Stimulated activated effector memory CD8-positive, alpha-beta T cell treated with anti-CD3 and anti-CD28 coated beads, Interleukin-12 subunit alpha, Interleukin-12 subunit beta, amount 100 ng/mL, for 72 hours (primary cell): ENCODE measurements at regions not wholly inside any gene's neighbourhood (a gene's known extent, or its start where the extent isn't known, plus 50 kb on each side); places are given as distances from the start of the nearest gene placed in this dataset.

Source experiments
- ATAC-seq: fragments of 150-1000 bp; cut with Tn5 transposase; 2 replicates; pipeline ENCODE4 v1.10.0; 2021
- DNase-seq, 2 donors: peaks; one replicate each; pipeline ENCODE4 v3.0.0; 2021 to 2022; ENCODE audit warnings: low spot score in 2 of 2
- H3K27ac Mint-ChIP-seq: one replicate; pipeline ENCODE4 v1.8.0; 2022; ENCODE audit warnings: mild to moderate bottlenecking, mixed read lengths
- H3K36me3 Mint-ChIP-seq: one replicate; pipeline ENCODE4 v1.8.0; 2022; ENCODE audit warnings: mild to moderate bottlenecking, mixed read lengths
- H3K4me1 Mint-ChIP-seq: one replicate; pipeline ENCODE4 v1.8.0; 2022; ENCODE audit warnings: mixed read lengths
- H3K4me3 Mint-ChIP-seq: one replicate; pipeline ENCODE4 v1.8.0; 2022; ENCODE audit warnings: mild to moderate bottlenecking, mixed read lengths
- H3K9me3 Mint-ChIP-seq: one replicate; pipeline ENCODE4 v1.8.0; 2022; ENCODE audit warnings: mixed read lengths

GRCh38 chr14:62143245-62143644, 381.0 kb downstream of the SNAPC1 start:
- H3K4me3 Mint-ChIP-seq = no peak overlapping the region
- H3K9me3 Mint-ChIP-seq = peaks cover 7% of the 10 kb centered on the region
- H3K27ac Mint-ChIP-seq = no peak overlapping the region
- H3K36me3 Mint-ChIP-seq = no peaks in the 10 kb centered on the region
- H3K4me1 Mint-ChIP-seq = no peaks in the 10 kb centered on the region
- ATAC-seq (no peak), DNase-seq (no peak)

DNA sequence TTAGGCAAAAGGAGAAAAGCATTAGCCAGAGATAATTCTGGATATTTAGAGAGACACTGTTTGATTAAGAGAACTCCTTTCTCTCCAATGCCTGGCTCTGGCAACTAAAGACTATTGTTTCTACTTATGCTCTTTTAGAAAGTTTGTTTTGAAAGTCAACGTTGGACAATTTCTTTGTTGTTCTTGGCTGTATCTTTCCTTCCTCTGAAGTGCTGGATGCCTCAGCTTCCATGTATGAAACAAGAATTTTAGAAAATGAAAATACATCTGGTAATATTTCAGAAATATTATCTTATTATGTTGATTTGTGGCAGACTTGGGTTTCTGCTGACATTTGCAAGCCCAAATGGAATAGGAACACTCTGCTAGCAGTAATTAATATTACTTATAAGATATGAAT, 382.6 kb downstream of the SNAPC1 start:
- no peak overlapping the region for H3K27ac Mint-ChIP-seq
- H3K9me3 Mint-ChIP-seq = peaks cover 9% of the 10 kb centered on the region
- DNase-seq = no peak
- no peaks in the 10 kb centered on the region for H3K36me3 Mint-ChIP-seq
- no peak overlapping the region for H3K4me3 Mint-ChIP-seq
- no peak for ATAC-seq
- no peaks in the 10 kb centered on the region for H3K4me1 Mint-ChIP-seq

DNA sequence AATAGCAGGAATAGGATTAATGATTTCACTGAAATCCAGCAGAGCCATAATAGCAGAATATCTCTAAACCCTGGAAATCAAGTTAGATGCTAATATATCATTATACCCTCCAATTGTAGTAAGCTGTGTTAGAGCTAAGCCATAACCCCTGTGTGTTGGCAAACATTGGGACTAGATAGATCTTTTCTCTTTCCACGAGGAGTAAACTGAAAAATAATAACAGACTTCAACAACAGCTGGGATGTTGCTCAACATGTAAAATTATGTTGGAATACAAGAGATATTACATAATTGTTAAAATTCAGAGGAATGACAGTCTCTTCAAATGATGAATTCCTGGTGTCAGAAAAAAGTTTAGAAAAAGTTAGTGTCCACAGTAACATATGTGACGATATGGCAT, 383.8 kb downstream of the SNAPC1 start:
- no peak for DNase-seq
- no peak for ATAC-seq
- Mint-ChIP-seq H3K4me1 (no peaks in the 10 kb centered on the region), H3K4me3 (no peak overlapping the region), H3K27ac (no peak overlapping the region), H3K9me3 (peaks cover 9% of the 10 kb centered on the region), H3K36me3 (no peaks in the 10 kb centered on the region)

- no peaks in the 10 kb centered on the region for H3K36me3 Mint-ChIP-seq
- H3K4me1 Mint-ChIP-seq = no peaks in the 10 kb centered on the region
Observed at GRCh38 chr14:62156052-62156451, 393.8 kb downstream of the SNAPC1 start.

GRCh38 chr14:62158779-62159178, 396.6 kb downstream of the SNAPC1 start:
- Mint-ChIP-seq H3K27ac (no peak overlapping the region), H3K36me3 (no peaks in the 10 kb centered on the region), H3K4me1 (no peaks in the 10 kb centered on the region), H3K9me3 (no peaks in the 10 kb centered on the region), H3K4me3 (no peak overlapping the region)
- DNase-seq = no peak
- ATAC-seq = no peak

More at GRCh38 chr14:62156052-62156451, 393.8 kb downstream of the SNAPC1 start:
- Mint-ChIP-seq H3K9me3 (no peaks in the 10 kb centered on the region), H3K4me3 (no peak overlapping the region), H3K27ac (no peak overlapping the region)
- no peak for ATAC-seq
- DNase-seq = no peak

DNA sequence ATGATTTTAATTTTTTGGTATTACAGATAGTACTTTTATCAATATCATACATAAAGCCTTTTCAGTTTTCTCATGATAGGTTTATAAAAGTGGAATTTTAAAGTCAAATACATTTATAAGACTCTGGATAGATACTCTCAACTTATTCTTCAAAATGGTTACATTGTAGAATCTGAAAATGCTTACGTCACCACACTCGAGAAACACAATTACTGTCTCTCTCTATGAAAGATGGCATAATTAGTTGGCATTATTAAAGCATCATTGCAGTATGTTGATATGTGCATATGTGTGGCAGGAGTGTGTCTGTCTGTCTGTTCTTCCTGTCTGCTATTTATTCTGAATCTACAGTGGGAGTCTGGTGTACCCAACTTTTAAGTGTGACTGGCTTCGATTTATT, 397.1 kb downstream of the SNAPC1 start:
- no peak overlapping the region for H3K4me3 Mint-ChIP-seq
- DNase-seq = no peak
- H3K27ac Mint-ChIP-seq = no peak overlapping the region
- H3K4me1 Mint-ChIP-seq = no peaks in the 10 kb centered on the region
- no peak for ATAC-seq
- no peaks in the 10 kb centered on the region for H3K36me3 Mint-ChIP-seq
- no peaks in the 10 kb centered on the region for H3K9me3 Mint-ChIP-seq

DNA sequence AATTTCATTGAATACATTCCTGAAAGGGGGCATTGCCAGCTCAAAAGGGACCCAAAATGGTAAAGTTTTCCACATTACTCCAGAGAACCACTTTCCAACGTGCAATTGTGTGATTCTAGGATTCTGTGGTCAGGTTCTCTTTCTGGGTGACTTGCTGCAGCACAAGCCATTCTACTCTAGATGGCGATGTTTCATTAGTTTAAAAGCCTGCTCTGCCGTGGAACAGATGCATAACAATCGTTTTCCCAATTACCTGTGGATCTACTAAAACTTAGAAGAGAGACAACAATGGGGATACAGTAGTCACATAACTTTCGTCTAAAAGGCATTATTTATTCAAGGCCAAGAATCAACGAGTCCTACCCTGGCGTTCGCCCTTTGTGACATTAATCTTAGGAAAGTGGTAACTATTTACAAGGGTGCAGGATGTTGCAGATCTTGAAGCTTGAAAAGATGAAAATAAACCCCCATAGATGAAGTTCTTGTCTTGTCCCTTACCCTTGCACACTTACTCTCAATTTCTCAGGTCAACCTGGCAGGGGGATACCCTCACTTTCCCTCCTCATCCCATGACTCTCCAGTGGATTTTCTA, 400.9 kb downstream of the SNAPC1 start:
- no peak for ATAC-seq
- no peak for DNase-seq
- Mint-ChIP-seq H3K9me3 (no peaks in the 10 kb centered on the region), H3K4me3 (no peak overlapping the region), H3K36me3 (no peaks in the 10 kb centered on the region), H3K4me1 (no peaks in the 10 kb centered on the region), H3K27ac (no peak overlapping the region)

DNA sequence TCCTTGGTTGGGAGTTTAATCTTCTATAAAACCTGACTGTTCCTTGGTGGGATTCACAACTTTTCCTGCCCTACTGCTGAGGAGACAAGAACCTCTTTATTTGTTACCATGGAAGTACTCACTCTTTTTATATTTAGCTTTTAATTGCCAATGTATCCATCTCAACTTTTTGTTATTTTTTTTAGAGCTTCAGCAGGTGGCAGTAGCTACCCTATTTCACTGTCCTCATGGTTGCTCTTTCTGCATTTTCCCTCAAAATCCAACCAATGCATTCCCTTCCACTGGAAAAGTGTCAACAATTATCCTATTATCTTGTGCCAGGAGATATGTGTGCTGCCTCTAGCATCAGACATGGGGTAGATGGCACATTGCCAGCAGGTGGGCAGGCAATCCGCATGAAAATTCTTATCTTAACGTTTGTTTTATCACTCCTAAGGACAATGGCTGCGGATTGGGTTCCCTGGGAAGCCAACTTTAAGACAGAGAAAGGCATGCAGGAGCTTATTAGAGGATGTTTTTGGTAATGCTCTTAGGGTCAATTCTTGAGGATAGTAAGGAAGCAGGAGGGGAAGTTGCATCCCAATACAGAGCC, 406.4 kb downstream of the SNAPC1 start:
- H3K36me3 Mint-ChIP-seq = no peaks in the 10 kb centered on the region
- H3K4me3 Mint-ChIP-seq = no peak overlapping the region
- no peaks in the 10 kb centered on the region for H3K9me3 Mint-ChIP-seq
- no peaks in the 10 kb centered on the region for H3K4me1 Mint-ChIP-seq
- H3K27ac Mint-ChIP-seq = no peak overlapping the region
- DNase-seq = no peak
- no peak for ATAC-seq

- DNase-seq = no peak
- Mint-ChIP-seq H3K9me3 (peaks cover 2% of the 10 kb centered on the region), H3K27ac (no peak overlapping the region), H3K4me3 (no peak overlapping the region), H3K4me1 (no peaks in the 10 kb centered on the region), H3K36me3 (no peaks in the 10 kb centered on the region)
- peak; percentile 53 for ATAC-seq
Observed at GRCh38 chr14:62179367-62180018, 417.3 kb downstream of the SNAPC1 start.

DNA sequence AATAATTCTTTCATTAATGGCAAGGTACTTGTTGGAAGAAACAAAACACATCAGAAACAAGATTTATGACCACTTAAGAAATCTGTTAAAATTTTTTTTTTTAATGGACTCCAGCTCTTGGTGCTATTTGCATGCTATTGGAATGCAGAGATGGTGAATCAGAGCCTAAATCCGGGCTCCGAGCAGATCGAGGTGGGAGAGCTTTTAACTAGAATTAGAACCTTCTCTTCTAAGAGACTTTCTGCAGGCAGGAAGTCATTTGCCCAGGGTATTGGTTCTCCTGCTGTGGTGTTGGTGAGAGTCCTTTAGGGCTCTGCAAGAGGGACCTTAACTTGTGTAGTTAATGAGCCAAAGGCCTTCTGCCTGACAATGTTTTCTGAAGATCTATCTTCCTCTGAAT, 419.4 kb downstream of the SNAPC1 start:
- no peaks in the 10 kb centered on the region for H3K36me3 Mint-ChIP-seq
- DNase-seq = no peak
- H3K27ac Mint-ChIP-seq = no peak overlapping the region

GRCh38 chr14:62185078-62185477, 422.9 kb downstream of the SNAPC1 start:
- ATAC-seq (no peak), DNase-seq (no peak)
- Mint-ChIP-seq H3K9me3 (no peaks in the 10 kb centered on the region), H3K36me3 (no peaks in the 10 kb centered on the region), H3K4me1 (no peaks in the 10 kb centered on the region), H3K4me3 (no peak overlapping the region), H3K27ac (no peak overlapping the region)

More for the DNA sequence above, 419.4 kb downstream of the SNAPC1 start:
- no peak for ATAC-seq
- peaks cover 2% of the 10 kb centered on the region for H3K9me3 Mint-ChIP-seq
- no peak overlapping the region for H3K4me3 Mint-ChIP-seq
- no peaks in the 10 kb centered on the region for H3K4me1 Mint-ChIP-seq

DNA sequence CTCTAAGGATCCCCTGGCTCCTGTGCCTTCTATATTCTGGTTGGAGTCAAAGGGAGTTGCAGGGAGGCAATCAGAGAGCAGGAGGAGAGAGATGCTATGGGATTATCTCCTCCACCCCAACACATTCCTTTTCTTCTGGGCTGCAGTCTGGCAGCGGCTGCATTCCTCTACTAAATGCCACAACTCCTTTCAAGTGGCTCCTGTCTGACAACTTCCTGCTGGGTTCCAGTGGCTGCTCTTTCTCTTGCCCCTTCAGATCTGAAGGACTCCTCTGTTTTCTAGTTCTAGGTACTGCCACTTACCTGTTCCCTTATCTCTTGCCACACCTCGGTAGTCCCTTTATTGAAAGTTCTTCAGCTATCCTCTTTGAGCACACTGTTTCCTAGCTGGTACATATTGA, 425.0 kb downstream of the SNAPC1 start:
- H3K4me1 Mint-ChIP-seq = no peaks in the 10 kb centered on the region
- no peak for DNase-seq
- H3K27ac Mint-ChIP-seq = no peak overlapping the region
- H3K36me3 Mint-ChIP-seq = no peaks in the 10 kb centered on the region
- no peaks in the 10 kb centered on the region for H3K9me3 Mint-ChIP-seq
- no peak overlapping the region for H3K4me3 Mint-ChIP-seq
- no peak for ATAC-seq

- Mint-ChIP-seq H3K4me3 (no peak overlapping the region), H3K27ac (no peak overlapping the region), H3K4me1 (no peaks in the 10 kb centered on the region), H3K36me3 (no peaks in the 10 kb centered on the region), H3K9me3 (no peaks in the 10 kb centered on the region)
- no peak for DNase-seq
- ATAC-seq = no peak
Observed at GRCh38 chr14:62189698-62190097, 427.5 kb downstream of the SNAPC1 start.

- DNase-seq (no peak), ATAC-seq (no peak)
- Mint-ChIP-seq H3K27ac (no peak overlapping the region), H3K9me3 (peaks cover 9% of the 10 kb centered on the region), H3K4me3 (no peak overlapping the region), H3K4me1 (no peaks in the 10 kb centered on the region), H3K36me3 (no peaks in the 10 kb centered on the region)
Observed at GRCh38 chr14:62206456-62206855, 444.2 kb downstream of the SNAPC1 start.

- Mint-ChIP-seq H3K27ac (no peak overlapping the region), H3K4me3 (no peak overlapping the region), H3K36me3 (no peaks in the 10 kb centered on the region), H3K9me3 (peaks cover 7% of the 10 kb centered on the region), H3K4me1 (no peaks in the 10 kb centered on the region)
- no peak for DNase-seq
- no peak for ATAC-seq
Observed at GRCh38 chr14:62209287-62209899, 447.2 kb downstream of the SNAPC1 start.

DNA sequence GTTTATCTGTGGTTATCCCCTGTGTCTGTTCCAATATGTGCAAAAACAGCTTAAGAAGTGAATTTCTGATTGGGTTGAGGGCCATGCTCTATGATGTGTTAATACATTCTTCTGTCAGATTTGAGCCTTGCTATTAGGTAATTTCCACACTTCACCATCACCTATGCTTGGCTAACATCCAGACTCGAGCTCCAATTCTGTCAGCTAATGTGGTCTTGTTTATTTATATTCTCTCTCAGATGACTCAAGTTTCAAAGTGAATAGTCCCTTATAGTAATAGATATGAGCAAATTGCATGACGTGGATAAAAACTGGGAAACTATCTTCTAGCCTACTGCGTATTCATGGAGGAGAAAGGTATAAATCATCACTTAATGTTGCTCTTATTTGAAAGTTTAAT, 451.3 kb downstream of the SNAPC1 start:
- Mint-ChIP-seq H3K4me1 (no peaks in the 10 kb centered on the region), H3K9me3 (no peaks in the 10 kb centered on the region), H3K27ac (no peak overlapping the region), H3K36me3 (no peaks in the 10 kb centered on the region), H3K4me3 (no peak overlapping the region)
- ATAC-seq (no peak), DNase-seq (no peak)
